Stimulated activated CD8-positive, alpha-beta memory T cell treated with anti-CD3 and anti-CD28 coated beads, Interleukin-4, amount 100 ng/mL, for 1 hour (primary cell): ENCODE measurements at regions not wholly inside any gene's neighbourhood (a gene's known extent, or its start where the extent isn't known, plus 50 kb on each side); places are given as distances from the start of the nearest gene placed in this dataset.

Experiments
- DNase-seq, 2 donors: peaks; one replicate each; pipeline ENCODE4 v3.0.0-alpha.2; 2020; ENCODE audit warnings: low read depth in 2 of 2, low spot score in 1 of 2

- no peak for DNase-seq
Measured at GRCh38 chr5:3654515-3654914, 58.9 kb downstream of the IRX1 start.

DNA sequence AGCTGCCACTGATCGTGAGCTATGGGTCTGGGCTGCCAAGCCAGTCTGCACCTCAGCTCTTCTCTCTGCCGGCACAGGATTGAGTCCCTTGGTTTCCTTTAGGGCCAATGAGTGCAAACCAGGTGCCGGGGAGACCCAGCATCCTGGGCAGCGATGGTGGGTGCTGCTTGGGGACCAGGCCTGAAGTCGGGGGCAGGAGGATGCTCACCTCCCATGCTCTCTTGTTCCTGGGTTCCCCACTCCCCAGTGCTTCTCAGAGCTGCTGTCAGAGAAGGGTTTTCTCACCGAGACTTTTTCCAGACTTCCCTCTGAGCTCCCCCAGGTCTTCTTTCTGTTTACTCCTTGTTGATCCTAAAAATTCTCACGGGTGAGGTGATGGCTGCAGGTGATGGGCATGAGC, 61.2 kb downstream of the IRX1 start:
- no peak for DNase-seq

DNA sequence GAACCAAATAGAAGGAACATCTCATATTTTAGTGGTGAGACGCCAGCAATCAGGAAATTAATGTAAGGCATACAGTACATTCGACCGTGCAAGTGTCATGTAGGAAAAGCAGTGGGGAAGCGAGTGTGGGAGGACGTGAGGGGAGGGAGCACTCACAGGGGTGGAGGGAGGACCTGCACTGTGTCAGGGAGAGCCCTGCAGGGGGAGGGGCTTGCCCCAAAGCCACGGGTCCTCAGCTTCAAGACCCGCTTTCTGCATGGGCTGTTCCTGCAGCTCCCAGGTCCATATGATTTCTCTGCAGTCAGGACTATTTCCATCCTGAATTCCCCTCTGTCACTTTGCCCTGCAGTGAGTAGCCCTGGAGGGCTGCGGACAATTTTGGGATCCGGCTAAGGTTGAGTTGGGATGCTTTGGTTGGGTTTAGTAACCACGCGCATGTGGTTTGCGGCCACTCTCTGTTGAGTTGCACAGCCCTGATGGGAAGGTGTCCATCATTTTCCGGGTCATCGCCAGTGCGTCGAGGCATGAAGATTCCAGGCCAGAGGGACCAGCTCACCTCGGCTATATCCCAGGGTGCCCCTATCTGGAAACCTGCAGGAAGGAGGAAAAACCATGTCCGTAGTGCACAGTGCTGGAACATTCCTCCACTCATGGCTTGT, 61.9 kb downstream of the IRX1 start:
- DNase-seq, result no peak

DNA sequence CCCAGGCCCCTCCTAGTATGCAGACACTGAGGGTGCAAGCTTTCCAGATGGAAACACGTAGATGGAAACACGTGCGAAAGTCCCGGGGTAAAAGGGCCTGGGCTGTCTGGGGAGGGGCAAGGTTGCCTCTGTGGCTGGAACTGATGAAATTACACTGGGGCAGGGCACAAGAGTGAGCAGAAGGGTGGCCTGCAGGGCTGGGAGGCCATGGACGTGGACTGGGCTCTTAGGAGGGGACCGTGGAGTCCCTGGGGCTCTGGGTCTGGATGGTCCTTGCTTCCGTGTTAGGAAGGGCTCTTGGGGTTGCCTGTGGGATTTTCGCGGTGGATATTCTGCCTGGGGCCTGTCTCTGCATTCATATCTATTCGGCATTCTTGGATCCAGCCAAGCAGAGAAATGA, 63.3 kb downstream of the IRX1 start:
- DNase-seq, result no peak

DNA sequence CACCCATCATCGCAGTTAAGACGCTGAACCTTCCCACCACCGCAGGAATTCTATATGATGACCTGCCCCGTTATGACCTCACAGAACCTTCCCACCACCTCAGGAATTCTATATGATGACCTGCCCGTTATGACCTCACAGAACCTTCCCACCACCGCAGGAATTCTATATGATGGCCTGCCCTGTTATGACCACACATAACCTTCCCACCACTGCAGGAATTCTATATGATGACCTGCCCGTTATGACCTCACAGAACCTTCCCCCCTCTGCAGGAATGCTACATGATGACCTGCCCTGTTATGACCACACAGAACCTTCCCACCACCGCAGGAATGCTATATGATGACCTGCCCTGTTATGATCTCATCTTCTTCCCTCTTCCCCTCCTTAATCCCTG, 64.3 kb downstream of the IRX1 start:
- no peak for DNase-seq

GRCh38 chr5:3660630-3661029, 65.0 kb downstream of the IRX1 start:
- DNase-seq, result no peak

GRCh38 chr5:3661755-3662296, 66.2 kb downstream of the IRX1 start:
- DNase-seq, result no peak

- no peak for DNase-seq
Measured at GRCh38 chr5:3662344-3662743, 66.7 kb downstream of the IRX1 start.

GRCh38 chr5:3671337-3671736, 75.7 kb downstream of the IRX1 start:
- DNase-seq, result no peak

GRCh38 chr5:3678801-3679200, 83.2 kb downstream of the IRX1 start:
- no peak for DNase-seq

DNA sequence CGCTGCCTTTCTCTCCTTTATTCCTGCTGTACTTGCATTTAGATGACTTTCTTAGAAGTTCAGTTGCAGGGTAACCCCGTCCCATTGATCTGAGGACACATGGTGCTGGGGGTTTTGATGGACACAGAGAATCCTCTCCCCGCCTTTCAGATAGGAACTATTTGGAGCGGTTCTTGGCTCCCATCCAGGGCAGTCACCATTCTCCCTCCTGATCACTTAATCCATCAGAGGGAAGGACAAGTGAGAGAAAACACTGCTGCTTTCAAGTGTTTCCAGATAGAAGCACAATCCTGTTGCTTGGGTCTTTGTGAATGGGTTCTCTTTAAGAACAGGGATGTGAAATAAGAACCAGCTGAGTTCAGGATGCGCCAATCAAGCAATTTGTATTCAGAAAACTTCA, 85.2 kb downstream of the IRX1 start:
- DNase-seq, result no peak

DNA sequence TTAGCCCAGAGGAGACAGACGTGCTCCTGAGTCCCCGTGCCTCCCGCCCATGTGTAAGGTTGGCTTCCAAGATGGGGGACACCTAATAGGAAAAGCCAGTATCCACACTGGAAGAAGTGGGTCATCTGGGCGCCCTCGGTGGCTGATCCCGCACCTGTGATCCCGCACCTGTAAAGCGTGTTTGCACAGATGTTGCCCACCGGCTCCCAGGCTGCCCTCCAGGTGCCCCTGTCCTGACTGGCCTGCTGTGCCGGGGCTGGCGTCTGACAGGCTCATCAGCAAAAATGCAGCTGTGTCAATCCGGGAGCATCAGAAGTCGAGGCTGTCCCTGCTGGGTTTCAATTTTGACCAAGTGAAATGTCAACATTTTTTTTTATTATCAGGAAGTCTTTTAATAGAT, 88.5 kb downstream of the IRX1 start:
- no peak for DNase-seq

GRCh38 chr5:3684771-3685354, 89.2 kb downstream of the IRX1 start:
- DNase-seq, result no peak

DNA sequence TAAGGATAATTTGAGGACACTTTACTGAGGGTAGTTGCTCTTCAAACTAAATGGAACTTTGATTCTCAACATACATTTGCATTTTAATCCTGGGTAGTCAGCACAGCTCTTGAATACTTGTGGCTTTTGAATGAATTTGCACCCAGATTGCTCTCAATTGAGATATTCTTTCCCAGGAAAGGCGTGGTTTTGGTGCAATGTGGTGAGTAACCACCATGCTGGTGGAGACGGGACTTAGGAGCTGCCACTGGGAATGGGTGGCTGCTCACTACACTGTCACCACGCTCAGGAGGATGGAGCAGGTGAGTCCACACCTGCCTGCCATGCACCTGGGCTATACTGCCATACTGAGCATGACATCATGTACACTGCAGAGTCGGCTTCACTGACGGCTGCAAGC, 99.2 kb downstream of the IRX1 start:
- no peak for DNase-seq

DNA sequence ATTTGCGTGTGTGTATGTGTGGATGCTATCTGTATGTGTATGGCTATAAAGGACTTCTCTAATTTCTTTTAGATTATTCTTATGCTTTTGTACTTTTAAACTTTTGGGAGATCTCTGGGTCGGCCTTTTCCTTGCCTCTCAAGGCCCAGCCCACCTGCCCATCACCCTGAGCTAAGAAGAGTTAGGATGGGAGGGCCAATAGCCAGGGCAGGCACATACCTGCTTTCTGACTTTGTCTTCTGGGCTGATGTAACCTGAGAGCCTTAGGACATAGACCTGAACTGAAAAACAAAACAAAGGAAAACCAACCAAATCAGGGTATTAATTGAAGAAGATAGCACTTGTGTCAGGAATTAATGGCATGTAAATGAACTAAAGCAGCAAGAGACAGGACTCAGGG, 100.2 kb downstream of the IRX1 start:
- no peak for DNase-seq

GRCh38 chr5:3698412-3698811, 102.8 kb downstream of the IRX1 start:
- no peak for DNase-seq

DNA sequence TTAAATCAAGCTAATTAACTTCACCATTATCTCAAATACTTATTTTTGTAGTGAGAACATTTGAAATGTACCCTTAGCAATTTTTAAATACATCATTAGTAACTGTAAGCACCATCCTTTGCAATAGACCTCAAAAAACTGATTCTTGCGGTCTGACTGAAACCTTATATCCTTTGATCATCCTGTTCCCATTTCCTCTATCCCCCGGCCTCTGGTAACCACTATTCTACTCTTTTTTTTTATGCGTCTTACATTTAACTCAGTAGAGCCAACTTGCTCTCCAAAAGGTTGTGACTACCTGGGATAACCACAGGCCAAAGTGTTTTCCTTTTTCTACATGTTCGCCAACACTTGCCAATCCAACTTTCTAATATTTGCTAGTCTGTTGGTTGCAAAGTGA, 106.1 kb downstream of the IRX1 start:
- no peak for DNase-seq

DNA sequence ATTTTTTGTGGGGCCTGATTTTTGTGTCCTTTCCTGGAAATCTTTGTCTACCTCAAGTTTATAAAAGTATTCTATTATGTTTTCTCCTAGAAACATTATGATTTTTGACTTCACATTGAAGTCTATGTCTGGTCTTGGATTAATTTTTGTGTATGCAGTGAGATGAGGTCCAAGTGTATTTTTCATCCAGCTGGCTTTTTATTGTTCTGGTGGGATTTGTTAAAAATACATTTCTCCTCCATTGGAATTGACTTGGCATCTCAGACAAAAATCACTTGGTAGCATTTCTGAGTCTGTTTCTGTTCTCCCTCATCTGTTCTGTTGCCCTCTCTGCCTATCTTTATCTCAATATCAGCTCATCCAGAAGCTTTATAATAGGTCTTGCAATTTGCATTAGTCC, 109.0 kb downstream of the IRX1 start:
- DNase-seq, result no peak

DNA sequence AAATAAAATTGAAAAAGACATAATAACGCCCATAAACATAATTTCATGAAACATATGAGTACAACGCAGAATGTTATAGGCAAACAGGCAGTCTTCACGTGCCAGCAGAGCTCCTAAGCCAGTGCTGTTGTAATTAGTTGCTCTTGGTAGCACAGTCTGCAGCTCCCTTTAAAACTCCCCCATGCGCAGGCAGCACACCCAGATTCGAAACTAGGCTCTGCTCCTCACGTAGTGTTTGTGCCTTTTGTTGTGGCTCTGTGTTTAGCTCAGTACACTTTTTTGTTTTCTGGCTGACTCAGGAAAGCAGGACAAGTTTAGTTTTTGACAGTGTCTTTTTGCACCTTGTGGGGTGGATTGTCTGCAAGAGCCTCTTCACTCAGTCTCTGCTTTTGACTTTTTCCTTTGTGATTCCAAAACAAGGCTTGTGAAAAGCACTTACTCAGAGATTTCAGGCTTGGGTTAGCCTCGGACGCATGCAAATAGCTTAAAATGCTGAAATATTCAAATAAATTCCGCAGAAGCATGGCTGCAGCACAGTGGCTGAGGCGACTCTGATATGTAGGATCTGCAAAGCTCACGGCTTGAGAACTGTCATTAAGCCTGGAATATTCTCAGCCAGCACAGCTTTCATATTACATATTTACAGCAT, 113.6 kb downstream of the IRX1 start:
- DNase-seq, result no peak

GRCh38 chr5:3709717-3710348, 114.2 kb downstream of the IRX1 start:
- no peak for DNase-seq

- no peak for DNase-seq
Measured at GRCh38 chr5:3715062-3715461, 119.4 kb downstream of the IRX1 start.

GRCh38 chr5:3729631-3730030, 134.0 kb downstream of the IRX1 start:
- DNase-seq, result no peak
